Panc1 (cell line): ENCODE measurements at regions not wholly inside any gene's neighbourhood (a gene's known extent, or its start where the extent isn't known, plus 50 kb on each side); places are given as distances from the start of the nearest gene placed in this dataset.

Experiments used
- ATAC-seq: fragments of 200-7000 bp; cut with Tn5 transposase; 2 replicates; pipeline ENCODE4 v1.9.1; 2020; ENCODE audit warnings: mild to moderate bottlenecking, moderate library complexity
- BruUV-seq: library from RNA; stranded (reverse); fragments of 400-500 nt; replicated peaks from 2 replicates; lab custom pipeline; 2021; lab: Mats Ljungman, UMichigan
- CTCF ChIA-PET: fragments of 300-600 bp; sonication (Branson Sonifier 250); formaldehyde crosslinking; loops from one replicate; lab custom pipeline; 2022; ENCODE audit warnings: antibody characterized with exemption; lab: Charles Lee
- POLR2A ChIA-PET: fragments of 300-600 bp; sonication (Branson Sonifier 250); formaldehyde crosslinking; loops from one replicate; lab custom pipeline; 2022; ENCODE audit warnings: antibody characterized with exemption; lab: Charles Lee
- DNase-seq: peaks from one replicate; pipeline ENCODE4 v3.0.0-alpha.2; 2010; ENCODE audit warnings: low read depth, low spot score
- H3K27ac ChIP-seq: 2 replicates; pipeline ENCODE4 v1.5.1; 2011; ENCODE audit warnings: mild to moderate bottlenecking, low read length, inconsistent platforms
- H3K27me3 ChIP-seq: fragments of 200-500 bp; sonication (Bioruptor generic); 2 replicates; pipeline ENCODE4 v1.6.0; 2014; ENCODE audit warnings: low read length, inconsistent platforms; ENCODE audit not compliant: control insufficient read depth, insufficient read depth
- H3K36me3 ChIP-seq: fragments of 200-500 bp; sonication (Bioruptor generic); 2 replicates; pipeline ENCODE4 v1.5.1; 2014; ENCODE audit warnings: inconsistent platforms, mild to moderate bottlenecking, low read length, moderate library complexity; ENCODE audit not compliant: control insufficient read depth, insufficient read depth
- H3K4me1 ChIP-seq: 2 replicates; pipeline ENCODE4 v1.5.1; 2011; ENCODE audit warnings: inconsistent platforms, mild to moderate bottlenecking, low read length, moderate library complexity; ENCODE audit not compliant: control insufficient read depth, insufficient read depth
- H3K4me3 ChIP-seq, 2 experiments: 2 replicates each; pipeline ENCODE4 v1.5.1; 2011 to 2012; ENCODE audit warnings: low read depth in 2 of 2, low read length in 2 of 2, mild to moderate bottlenecking in 2 of 2, inconsistent platforms in 1 of 2, moderate library complexity in 1 of 2
- H3K9me3 ChIP-seq: fragments of 200-500 bp; sonication (Bioruptor generic); 2 replicates; pipeline ENCODE4 v1.5.1; 2014; ENCODE audit warnings: low read depth, mild to moderate bottlenecking, inconsistent platforms, low read length, moderate library complexity; ENCODE audit not compliant: control insufficient read depth, insufficient read depth
- CTCF ChIP-seq: fragments of 450-650 bp; IDR thresholded peaks from 2 replicates; pipeline ENCODE4 v1.5.1; 2017; ENCODE audit warnings: mild to moderate bottlenecking
- POLR2AphosphoS5 ChIP-seq: IDR thresholded peaks from 2 replicates; pipeline ENCODE4 v1.6.1; 2012; ENCODE audit warnings: mild to moderate bottlenecking, low read depth, low read length, moderate library complexity
- REST ChIP-seq, 2 experiments: IDR thresholded peaks; 2 replicates each; pipeline ENCODE4 v1.6.1; 2011 to 2012; ENCODE audit warnings: low read depth in 2 of 2, control low read depth in 1 of 2, low read length in 1 of 2, mild to moderate bottlenecking in 1 of 2, moderate library complexity in 1 of 2; ENCODE audit not compliant: insufficient read depth in 1 of 2
- SIN3A ChIP-seq: IDR thresholded peaks from 2 replicates; pipeline ENCODE4 v1.6.1; 2012; ENCODE audit warnings: low read depth, mild to moderate bottlenecking, low read length, moderate library complexity, borderline replicate concordance; ENCODE audit not compliant: insufficient read depth
- TCF7L2 ChIP-seq: IDR thresholded peaks from 2 replicates; pipeline ENCODE4 v1.6.1; 2011; ENCODE audit warnings: mild to moderate bottlenecking, low read depth, low read length, inconsistent platforms
- in situ Hi-C: cut with HindIII; loops from 2 replicates; pipeline ENCODE4 v1.10.0; 2016; ENCODE audit warnings: low sequenced_read_pairs, low pct_unique_long_range_greater_than_20kb
- intact Hi-C: fragments of 100-400 bp; cut with micrococcal nuclease; formaldehyde crosslinking; loops from one replicate; pipeline ENCODE4 v1.10.0; 2022; ENCODE audit not compliant: unreplicated experiment

- CTCF ChIA-PET, result no interaction called here
- in situ Hi-C loops (no loop called here), intact Hi-C loops (no loop called here)
- Histone ChIP-seq H3K9me3 (no peaks in the 10 kb centered on the region), H3K4me3 (no peak overlapping the region), H3K27me3 (no peaks in the 10 kb centered on the region), H3K36me3 (no peaks in the 10 kb centered on the region), H3K27ac (no peak overlapping the region), H3K4me1 (no peaks in the 10 kb centered on the region)
- TF ChIP-seq TCF7L2 (no peak), REST (IDR thresholded peaks at IDR 0.05; ENCODE audit: insufficient read depth in 1 of 2, low read depth in 2 of 2, low read length in 1 of 2) (no peak), CTCF (no peak), POLR2AphosphoS5 (no peak), SIN3A (no peak)
- POLR2A ChIA-PET, result no interaction called here
- DNase-seq (no peak), ATAC-seq (no peak)
- BruUV-seq, result no TSS peak
Measured at GRCh38 chr4:24416293-24416692, 168.1 kb downstream of the DHX15 start.

GRCh38 chr4:24413311-24413784 is 171.0 kb downstream of the DHX15 start:
- Histone ChIP-seq H3K27ac (no peak overlapping the region), H3K9me3 (no peaks in the 10 kb centered on the region), H3K27me3 (no peaks in the 10 kb centered on the region), H3K4me1 (no peaks in the 10 kb centered on the region), H3K4me3 (no peak overlapping the region), H3K36me3 (no peaks in the 10 kb centered on the region)
- no TSS peak for BruUV-seq
- intact Hi-C loops (no loop called here), in situ Hi-C loops (no loop called here)
- POLR2A ChIA-PET, result no interaction called here
- TF ChIP-seq TCF7L2, result no peak
- TF ChIP-seq REST (IDR thresholded peaks at IDR 0.05; ENCODE audit: insufficient read depth in 1 of 2, low read depth in 2 of 2, low read length in 1 of 2), result no peak
- TF ChIP-seq SIN3A, result no peak
- TF ChIP-seq POLR2AphosphoS5, result no peak
- no peak for TF ChIP-seq CTCF
- CTCF ChIA-PET, result no interaction called here
- ATAC-seq, result no peak
- DNase-seq, result no peak
